ENCODE measurements at regions not wholly inside any gene's neighbourhood (a gene's known extent, or its start where the extent isn't known, plus 50 kb on each side); places are given as distances from the start of the nearest gene placed in this dataset.

- FAIRE-seq: no peak
Measured at GRCh38 chr2:42864641-42865280, 72.4 kb upstream of the HAAO start.

- no peak for FAIRE-seq
Measured at GRCh38 chr2:42864222-42864621, 71.8 kb upstream of the HAAO start.

DNA sequence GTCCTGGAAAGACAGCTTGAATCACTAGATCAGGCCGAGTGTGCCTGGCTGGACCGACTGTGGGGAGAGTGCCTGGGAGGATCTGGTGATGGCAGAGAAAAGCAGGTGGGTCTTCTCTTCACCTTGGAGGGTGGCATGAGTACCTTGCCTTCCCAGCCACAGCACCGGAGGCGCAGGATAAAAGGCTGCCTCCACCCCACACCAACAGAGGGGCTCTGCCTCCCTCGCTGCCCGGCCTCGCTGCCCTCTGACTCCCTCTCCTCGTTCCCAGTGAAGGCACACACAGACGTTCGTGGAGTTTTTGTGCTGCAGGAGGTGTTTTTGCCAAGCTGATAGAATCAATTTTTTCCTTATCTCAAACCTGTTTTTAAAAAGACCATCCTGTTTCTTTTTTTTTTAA is 71.4 kb upstream of the HAAO start:
- no peak for FAIRE-seq

DNA sequence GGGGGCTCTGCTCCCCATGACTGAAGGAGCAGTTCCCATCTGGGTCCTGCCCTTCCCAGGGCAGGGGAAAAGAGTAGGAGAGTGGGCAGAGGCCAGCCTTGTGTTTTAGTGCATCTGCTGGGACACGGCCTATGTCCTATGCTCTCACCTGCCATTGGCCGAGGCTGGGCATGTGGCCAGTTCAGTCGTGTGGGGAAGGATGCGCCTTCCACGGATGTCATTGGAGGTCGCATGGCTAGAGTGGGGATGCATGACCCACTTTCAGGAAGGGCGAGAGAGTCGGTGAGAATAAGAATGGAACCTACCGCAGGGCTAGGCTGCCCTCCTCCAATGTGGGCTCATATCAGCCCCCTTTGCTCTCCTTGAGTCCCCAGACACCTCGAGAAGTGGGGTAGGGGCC is 70.9 kb upstream of the HAAO start:
- no peak for FAIRE-seq

DNA sequence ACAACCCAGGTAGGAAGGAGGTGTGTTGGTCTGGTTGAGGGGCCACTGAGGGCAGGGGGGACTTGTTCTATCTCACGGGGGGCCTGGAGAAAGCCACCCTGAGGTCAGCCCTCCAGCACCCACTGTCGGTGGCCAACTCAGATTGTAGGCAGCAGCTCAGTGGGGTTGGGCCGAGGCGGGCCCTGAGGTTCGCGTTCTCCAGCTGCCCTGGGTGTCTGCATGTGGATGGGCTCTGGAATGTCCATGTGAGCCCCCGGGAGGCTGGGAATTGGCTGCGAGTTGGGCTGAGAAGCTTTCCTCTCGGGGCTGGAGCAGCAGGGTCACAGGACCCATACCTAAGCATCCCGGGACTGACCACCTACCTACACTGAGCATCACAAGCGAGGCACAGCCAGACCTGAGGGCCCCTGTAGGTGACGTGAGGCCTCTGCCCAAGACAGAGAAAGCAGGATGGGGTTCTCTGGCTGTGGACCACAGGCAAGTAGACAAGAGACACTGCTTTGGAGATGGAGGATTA is 70.3 kb upstream of the HAAO start:
- FAIRE-seq: no peak

DNA sequence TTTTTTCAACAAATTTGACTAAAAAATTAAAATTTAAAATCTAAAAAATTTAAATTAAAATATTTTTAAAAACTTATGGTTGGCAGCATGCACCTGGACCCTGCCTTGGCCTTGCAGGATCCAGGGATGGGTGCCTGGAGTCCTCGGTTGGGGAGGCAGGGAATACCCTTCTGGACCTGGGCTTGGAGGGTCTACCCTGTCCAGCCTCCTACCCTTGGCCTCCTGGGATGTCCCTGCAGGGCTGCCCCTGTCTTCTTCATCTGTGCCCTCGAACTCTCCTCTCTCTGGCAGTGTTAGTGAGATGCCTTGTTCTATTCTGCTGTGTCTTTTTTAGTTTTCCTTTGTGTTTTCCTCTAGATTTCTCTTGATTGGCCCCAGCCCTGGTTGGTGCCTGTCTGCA is 68.9 kb upstream of the HAAO start:
- FAIRE-seq: no peak

GRCh38 chr2:42860319-42861094 is 68.1 kb upstream of the HAAO start:
- FAIRE-seq: no peak

- no peak for FAIRE-seq
Measured at GRCh38 chr2:42859791-42860190, 67.4 kb upstream of the HAAO start.

- FAIRE-seq: no peak
Measured at GRCh38 chr2:42859006-42859552, 66.7 kb upstream of the HAAO start.

DNA sequence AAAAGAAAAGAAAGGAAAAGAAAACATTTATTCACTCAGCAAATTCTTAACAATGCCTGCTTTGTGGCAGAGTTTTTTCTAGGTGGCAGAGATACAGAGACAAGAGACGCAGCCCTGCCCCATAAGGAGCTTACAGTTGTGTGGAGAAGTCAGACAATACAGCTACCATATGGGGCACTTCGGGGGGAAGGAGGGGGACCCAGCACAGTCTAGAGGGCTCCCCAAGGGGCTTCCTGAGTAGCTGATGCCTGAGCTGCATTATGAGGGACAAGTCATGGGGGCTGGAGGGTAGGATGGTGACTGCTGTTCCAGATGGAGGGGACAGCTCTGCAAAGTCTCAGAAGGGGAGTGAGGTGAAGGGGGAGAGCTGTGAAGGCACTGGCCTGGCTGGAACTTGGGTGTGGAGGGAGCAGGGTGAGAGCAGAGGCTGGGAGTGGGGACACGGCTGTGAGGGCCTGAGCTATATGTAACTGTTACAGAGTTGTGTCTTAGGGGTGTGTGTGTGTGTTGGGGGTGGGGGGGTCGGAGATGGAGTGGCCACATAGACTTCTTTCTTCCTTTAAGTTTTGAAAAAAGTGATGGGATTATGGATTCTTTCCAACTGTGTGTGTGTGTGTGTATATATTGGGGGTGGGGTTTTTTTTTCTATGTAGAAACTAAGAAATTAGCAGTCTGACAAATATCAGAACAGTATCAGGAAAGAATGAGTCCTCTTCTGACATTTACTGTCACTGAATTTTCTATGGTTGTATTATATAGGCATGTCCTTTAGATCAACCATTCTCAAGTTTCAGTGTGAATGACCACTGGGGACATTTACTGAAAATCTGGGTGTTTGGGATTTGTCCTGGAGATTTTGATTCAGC is 66.0 kb upstream of the HAAO start:
- FAIRE-seq: no peak

- no peak for FAIRE-seq
Measured at GRCh38 chr2:42856891-42857632, 64.7 kb upstream of the HAAO start.

- no peak for FAIRE-seq
Measured at GRCh38 chr2:42856106-42856860, 63.9 kb upstream of the HAAO start.

DNA sequence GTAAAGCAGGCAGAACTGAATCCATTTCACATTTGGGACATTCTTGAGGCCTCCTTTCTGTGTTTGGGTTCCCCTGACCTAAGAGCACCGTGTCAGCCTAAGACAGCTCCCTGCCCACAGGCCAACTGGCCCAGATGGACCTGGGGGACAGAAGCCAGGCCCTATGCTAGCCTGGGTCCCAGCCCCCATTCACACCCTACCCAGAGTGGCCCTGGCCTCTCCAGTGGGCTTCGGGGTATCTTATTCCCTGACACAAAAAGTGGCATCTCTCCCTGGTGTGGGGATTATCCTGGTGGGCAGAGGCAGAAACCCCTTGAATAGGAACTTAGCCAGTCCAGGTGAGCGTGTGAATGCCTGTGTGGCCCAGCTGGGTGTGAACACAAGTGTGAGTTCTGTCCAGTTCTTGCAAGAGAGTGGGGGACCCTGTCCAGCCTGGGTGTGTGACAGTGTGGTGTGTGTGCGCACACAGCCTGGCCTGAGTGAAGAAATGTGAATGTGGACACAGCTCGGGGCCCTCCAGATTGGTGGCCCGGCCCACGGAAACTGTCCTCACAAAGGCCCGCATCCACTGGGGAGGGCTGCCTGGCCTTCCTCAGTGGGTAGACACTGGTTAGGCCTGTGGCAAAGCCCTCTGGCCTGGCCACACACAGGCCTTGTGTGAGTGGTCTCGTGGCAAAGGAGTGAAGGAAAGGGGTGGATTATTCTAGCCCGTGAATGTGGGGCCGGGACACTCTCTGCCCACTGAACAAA is 63.0 kb upstream of the HAAO start:
- FAIRE-seq: no peak

- FAIRE-seq: no peak
Measured at GRCh38 chr2:42854207-42854818, 61.9 kb upstream of the HAAO start.

- FAIRE-seq: no peak
Measured at GRCh38 chr2:42853549-42854206, 61.3 kb upstream of the HAAO start.

DNA sequence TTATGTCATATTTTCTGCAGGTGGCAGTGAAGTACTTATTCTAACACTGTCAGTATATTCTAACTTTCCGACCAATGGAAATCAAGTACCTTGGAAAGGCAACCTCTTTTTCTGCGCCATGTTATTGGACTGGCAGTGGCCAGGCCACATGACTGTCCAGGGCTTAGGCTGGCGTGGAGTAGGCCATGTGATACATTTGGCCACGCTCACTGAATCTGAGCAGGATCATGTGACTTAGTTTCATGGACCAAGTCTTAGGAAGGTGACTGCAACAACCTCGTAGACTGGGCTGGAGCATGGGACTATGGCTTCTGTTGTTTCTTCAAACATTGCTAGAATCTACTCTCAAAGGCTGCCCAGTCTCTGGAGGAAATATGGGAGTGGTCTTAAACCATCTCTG is 60.4 kb upstream of the HAAO start:
- no peak for FAIRE-seq

GRCh38 chr2:42851740-42852250 is 59.4 kb upstream of the HAAO start:
- FAIRE-seq: no peak

DNA sequence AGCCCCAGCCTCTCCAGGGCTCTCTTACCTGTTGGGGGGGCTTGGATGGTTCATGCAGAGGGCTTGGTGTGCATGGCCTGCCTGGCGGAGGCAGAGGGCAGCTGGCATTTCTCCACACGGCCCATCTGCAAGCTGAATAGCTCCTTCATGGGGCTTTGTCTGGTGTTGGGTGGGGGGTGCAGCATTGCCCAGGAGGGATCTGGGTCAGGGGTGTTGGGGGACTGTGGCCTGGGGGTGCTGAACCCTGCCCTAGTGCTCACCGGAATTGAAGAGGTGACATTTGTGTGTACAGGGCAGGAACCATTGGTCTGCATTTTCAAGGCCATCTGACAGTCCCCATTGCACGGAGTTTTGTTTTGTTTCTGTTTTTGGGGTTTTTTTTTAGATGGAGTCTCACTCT is 58.8 kb upstream of the HAAO start:
- FAIRE-seq: no peak

DNA sequence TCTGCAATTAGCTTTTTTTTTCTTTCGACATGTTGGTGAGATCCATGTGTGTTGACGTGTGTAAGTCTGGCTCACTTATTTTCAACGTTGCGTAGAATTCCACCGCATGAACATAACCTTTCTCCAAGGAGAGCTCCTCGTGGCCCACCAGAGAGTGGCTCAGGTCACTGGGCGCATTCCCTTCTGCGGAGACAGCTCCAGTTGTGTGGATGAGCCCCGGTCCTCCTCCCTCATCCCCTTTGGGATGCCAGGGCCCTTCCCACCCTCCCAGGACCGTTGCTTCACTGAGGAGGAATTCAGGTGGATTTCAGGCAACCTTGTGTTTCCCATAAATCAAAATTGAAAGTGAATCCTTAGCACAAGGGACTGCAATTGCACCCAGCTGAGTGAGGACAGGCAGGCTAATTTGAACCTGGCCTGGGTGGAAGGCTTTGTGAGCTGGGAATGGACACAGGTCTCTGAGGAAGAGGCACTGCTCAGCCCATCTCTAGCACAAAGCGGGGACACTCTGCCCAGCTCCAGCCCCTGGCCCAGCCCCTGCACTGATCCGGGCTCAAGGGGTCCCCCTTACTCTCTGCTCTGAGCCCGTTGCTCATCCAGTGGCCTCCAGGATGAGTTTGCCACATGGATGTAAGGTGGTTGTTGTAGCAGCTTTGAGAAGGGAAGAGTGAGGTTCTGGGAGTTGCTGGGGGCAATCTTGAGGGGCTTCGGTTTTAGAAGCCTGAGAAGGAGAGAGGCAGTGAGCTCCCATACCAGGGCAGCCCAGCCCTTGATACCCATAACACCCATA is 57.8 kb upstream of the HAAO start:
- no peak for FAIRE-seq

Data from colon (tissue), 2 donors.